ENCODE measurements at regions not wholly inside any gene's neighbourhood (a gene's known extent, or its start where the extent isn't known, plus 50 kb on each side); places are given as distances from the start of the nearest gene placed in this dataset.

DNA sequence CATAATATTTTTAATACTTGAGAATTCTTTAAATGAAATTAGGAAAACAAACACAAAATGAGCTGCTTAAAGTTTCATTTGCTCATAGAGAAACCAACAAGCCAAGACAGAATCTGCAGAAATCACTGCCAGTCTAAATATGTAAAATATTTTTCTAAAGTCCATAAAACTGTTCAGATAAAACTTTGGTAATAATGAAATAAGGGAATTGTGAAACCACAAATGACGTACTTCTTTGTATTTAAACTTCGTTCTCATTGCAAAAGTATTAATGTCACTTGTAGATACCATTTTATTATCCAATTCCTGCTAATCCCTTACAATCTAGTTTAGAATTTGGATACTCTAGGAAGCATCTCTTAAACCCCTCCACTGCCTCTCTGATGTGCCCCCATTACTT lies 234.5 kb upstream of the NEGR1 start:
- TF ChIP-seq POLR2A (IDR thresholded peaks at IDR 0.05; ENCODE audit: low read depth, low read length), result no peak
- TF ChIP-seq POLR2AphosphoS5 (IDR thresholded peaks at IDR 0.05; ENCODE audit: low read depth, low read length), result no peak
- TF ChIP-seq TAF1 (IDR thresholded peaks at IDR 0.05; ENCODE audit: low read depth, low read length), result no peak
- TF ChIP-seq PAX5 (IDR thresholded peaks at IDR 0.05; ENCODE audit: insufficient read depth, low read length, severe bottlenecking), result no peak
